Sigmoid colon (tissue), 4 donors: ENCODE measurements at regions not wholly inside any gene's neighbourhood (a gene's known extent, or its start where the extent isn't known, plus 50 kb on each side); places are given as distances from the start of the nearest gene placed in this dataset.

Experiments used
- CTCF ChIP-seq, 4 experiments: fragments of 450-650 bp in 3 of 4; fragments of 200-600 bp in 1 of 4; IDR thresholded peaks; one replicate each; pipeline ENCODE4 v1.5.1; 2016 to 2019; ENCODE audit warnings: antibody characterized with exemption in 4 of 4, mild to moderate bottlenecking in 3 of 4, moderate library complexity in 2 of 4
- POLR2A ChIP-seq, 2 donors: fragments of 450-650 bp; IDR thresholded peaks; one replicate each; pipeline ENCODE4 v1.6.1; 2016; ENCODE audit warnings: antibody characterized with exemption in 2 of 2, mild to moderate bottlenecking in 2 of 2, moderate library complexity in 2 of 2
- POLR2AphosphoS5 ChIP-seq, 4 donors: sonication (generic); formaldehyde crosslinking; IDR thresholded peaks; one replicate each; pipeline ENCODE4 v1.6.1; 2017; ENCODE audit warnings: antibody characterized with exemption in 4 of 4

- TF ChIP-seq CTCF (IDR thresholded peaks at IDR 0.05): no peak
- TF ChIP-seq POLR2AphosphoS5 (IDR thresholded peaks at IDR 0.05): no peak
- TF ChIP-seq POLR2A (IDR thresholded peaks at IDR 0.05): no peak
Observed at GRCh38 chr13:109494925-109495369, 291.4 kb downstream of the IRS2 start.
